ENCODE measurements at regions not wholly inside any gene's neighbourhood (a gene's known extent, or its start where the extent isn't known, plus 50 kb on each side); places are given as distances from the start of the nearest gene placed in this dataset.

DNA sequence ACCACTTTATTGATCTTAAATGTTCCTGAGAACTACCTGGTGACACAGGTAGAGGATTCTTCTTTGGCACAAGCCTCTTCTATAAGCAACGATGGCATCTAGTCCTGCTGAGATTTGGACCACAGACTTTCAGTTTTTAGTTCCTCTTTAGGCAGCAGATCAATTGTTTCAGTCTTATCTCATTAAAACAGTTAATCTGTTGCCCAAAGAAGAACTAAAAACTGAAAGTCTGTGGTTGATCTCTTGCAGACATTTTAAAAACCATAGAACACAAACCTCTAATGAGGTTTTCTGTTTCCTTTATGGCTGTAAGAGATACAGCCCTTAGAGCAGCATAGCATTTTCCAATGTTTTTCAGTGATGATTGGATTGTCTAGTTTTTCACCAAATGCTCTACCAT is 480.9 kb downstream of the MTRR start:
- TF ChIP-seq TAF1 (IDR thresholded peaks at IDR 0.05; ENCODE audit: borderline replicate concordance, insufficient read depth, low read length) (no peak), FOXP2 (optimal IDR thresholded peaks at IDR 0.05; ENCODE audit: borderline replicate concordance, extremely low read depth, extremely low read length, insufficient read depth) (no peak), SIN3A (IDR thresholded peaks at IDR 0.05; ENCODE audit: borderline replicate concordance, insufficient read depth, low read length) (no peak), POLR2AphosphoS5 (IDR thresholded peaks at IDR 0.05; ENCODE audit: low read depth, low read length) (no peak)
- TF ChIP-seq, protein P1, sequence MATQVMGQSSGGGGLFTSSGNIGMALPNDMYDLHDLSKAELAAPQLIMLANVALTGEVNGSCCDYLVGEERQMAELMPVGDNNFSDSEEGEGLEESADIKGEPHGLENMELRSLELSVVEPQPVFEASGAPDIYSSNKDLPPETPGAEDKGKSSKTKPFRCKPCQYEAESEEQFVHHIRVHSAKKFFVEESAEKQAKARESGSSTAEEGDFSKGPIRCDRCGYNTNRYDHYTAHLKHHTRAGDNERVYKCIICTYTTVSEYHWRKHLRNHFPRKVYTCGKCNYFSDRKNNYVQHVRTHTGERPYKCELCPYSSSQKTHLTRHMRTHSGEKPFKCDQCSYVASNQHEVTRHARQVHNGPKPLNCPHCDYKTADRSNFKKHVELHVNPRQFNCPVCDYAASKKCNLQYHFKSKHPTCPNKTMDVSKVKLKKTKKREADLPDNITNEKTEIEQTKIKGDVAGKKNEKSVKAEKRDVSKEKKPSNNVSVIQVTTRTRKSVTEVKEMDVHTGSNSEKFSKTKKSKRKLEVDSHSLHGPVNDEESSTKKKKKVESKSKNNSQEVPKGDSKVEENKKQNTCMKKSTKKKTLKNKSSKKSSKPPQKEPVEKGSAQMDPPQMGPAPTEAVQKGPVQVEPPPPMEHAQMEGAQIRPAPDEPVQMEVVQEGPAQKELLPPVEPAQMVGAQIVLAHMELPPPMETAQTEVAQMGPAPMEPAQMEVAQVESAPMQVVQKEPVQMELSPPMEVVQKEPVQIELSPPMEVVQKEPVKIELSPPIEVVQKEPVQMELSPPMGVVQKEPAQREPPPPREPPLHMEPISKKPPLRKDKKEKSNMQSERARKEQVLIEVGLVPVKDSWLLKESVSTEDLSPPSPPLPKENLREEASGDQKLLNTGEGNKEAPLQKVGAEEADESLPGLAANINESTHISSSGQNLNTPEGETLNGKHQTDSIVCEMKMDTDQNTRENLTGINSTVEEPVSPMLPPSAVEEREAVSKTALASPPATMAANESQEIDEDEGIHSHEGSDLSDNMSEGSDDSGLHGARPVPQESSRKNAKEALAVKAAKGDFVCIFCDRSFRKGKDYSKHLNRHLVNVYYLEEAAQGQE (IDR thresholded peaks at IDR 0.05; ENCODE audit: insufficient read depth in 1 of 2, low read depth in 2 of 2, low read length in 2 of 2): no peak

- TF ChIP-seq, protein P1 (IDR thresholded peaks at IDR 0.05; ENCODE audit: insufficient read depth in 1 of 2, low read depth in 2 of 2, low read length in 2 of 2): no peak
- TF ChIP-seq SIN3A (IDR thresholded peaks at IDR 0.05; ENCODE audit: borderline replicate concordance, insufficient read depth, low read length): no peak
- TF ChIP-seq TAF1 (IDR thresholded peaks at IDR 0.05; ENCODE audit: borderline replicate concordance, insufficient read depth, low read length): no peak
- TF ChIP-seq POLR2AphosphoS5 (IDR thresholded peaks at IDR 0.05; ENCODE audit: low read depth, low read length): no peak
- TF ChIP-seq FOXP2 (optimal IDR thresholded peaks at IDR 0.05; ENCODE audit: borderline replicate concordance, extremely low read depth, extremely low read length, insufficient read depth): no peak
Measured at GRCh38 chr5:8350644-8351339, 481.8 kb downstream of the MTRR start.

DNA sequence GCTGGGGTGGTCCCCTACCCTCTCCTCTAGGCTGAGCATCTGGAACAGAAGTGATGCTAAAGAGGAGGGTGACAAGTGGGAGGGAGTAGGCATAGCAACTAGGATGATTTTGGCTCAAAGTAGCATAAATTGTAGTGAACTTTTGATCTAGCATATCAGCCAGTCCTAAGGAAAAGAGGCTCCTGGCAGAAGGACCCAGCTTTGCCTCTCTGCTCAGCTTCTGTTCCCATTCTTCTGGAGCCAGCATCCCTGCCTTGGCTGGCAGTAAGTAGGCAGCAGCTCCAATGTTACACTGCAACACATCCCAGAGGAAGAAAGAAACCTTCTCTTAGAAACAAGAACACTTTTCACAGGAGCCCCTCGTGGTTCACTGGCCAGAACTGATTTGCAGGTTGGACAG is 487.0 kb downstream of the MTRR start:
- TF ChIP-seq FOXP2 (optimal IDR thresholded peaks at IDR 0.05; ENCODE audit: borderline replicate concordance, extremely low read depth, extremely low read length, insufficient read depth): no peak
- TF ChIP-seq, protein P1 (IDR thresholded peaks at IDR 0.05; ENCODE audit: insufficient read depth in 1 of 2, low read depth in 2 of 2, low read length in 2 of 2): no peak
- TF ChIP-seq POLR2AphosphoS5 (IDR thresholded peaks at IDR 0.05; ENCODE audit: low read depth, low read length): no peak
- TF ChIP-seq TAF1 (IDR thresholded peaks at IDR 0.05; ENCODE audit: borderline replicate concordance, insufficient read depth, low read length): no peak
- TF ChIP-seq SIN3A (IDR thresholded peaks at IDR 0.05; ENCODE audit: borderline replicate concordance, insufficient read depth, low read length): no peak

GRCh38 chr5:8360012-8360411 is 491.1 kb downstream of the MTRR start:
- no peak for TF ChIP-seq TAF1 (IDR thresholded peaks at IDR 0.05; ENCODE audit: borderline replicate concordance, insufficient read depth, low read length)
- TF ChIP-seq SIN3A (IDR thresholded peaks at IDR 0.05; ENCODE audit: borderline replicate concordance, insufficient read depth, low read length): no peak
- TF ChIP-seq POLR2AphosphoS5 (IDR thresholded peaks at IDR 0.05; ENCODE audit: low read depth, low read length): no peak
- TF ChIP-seq, protein P1 (IDR thresholded peaks at IDR 0.05; ENCODE audit: insufficient read depth in 1 of 2, low read depth in 2 of 2, low read length in 2 of 2): no peak

Data from PFSK-1 (cell line).